Astrocyte (in vitro differentiated cells and primary cell): ENCODE measurements at regions not wholly inside any gene's neighbourhood (a gene's known extent, or its start where the extent isn't known, plus 50 kb on each side); places are given as distances from the start of the nearest gene placed in this dataset.

Experiments
- DNase-seq: peaks from one replicate; pipeline ENCODE4 v3.0.0-alpha.2; 2010; ENCODE audit warnings: low read depth
- FAIRE-seq: peaks from 2 replicates; lab custom pipeline; 2011; peaks lifted over from hg19 to GRCh38; lab: Jason Lieb, UNC
- H2AFZ ChIP-seq: 2 replicates; pipeline ENCODE4 v1.6.0; 2012; ENCODE audit warnings: low read depth, low read length, inconsistent platforms
- H3K27ac ChIP-seq: 2 replicates; pipeline ENCODE4 v1.5.1; 2011; ENCODE audit warnings: low read depth, low read length, inconsistent platforms
- H3K27me3 ChIP-seq: 2 replicates; pipeline ENCODE4 v1.6.0; 2011; ENCODE audit warnings: low read length, inconsistent platforms; ENCODE audit not compliant: insufficient read depth
- H3K36me3 ChIP-seq: 2 replicates; pipeline ENCODE4 v1.5.1; 2011; ENCODE audit warnings: low read length, inconsistent platforms; ENCODE audit not compliant: insufficient read depth
- H3K4me1 ChIP-seq: 2 replicates; pipeline ENCODE4 v1.5.1; 2011; ENCODE audit warnings: low read length, inconsistent platforms; ENCODE audit not compliant: insufficient read depth
- H3K4me2 ChIP-seq: 2 replicates; pipeline ENCODE4 v1.6.0; 2012; ENCODE audit warnings: low read length, inconsistent platforms
- H3K4me3 ChIP-seq: 2 replicates; pipeline ENCODE4 v1.5.1; 2011; ENCODE audit warnings: low read depth, mild to moderate bottlenecking, low read length, inconsistent platforms; ENCODE audit not compliant: insufficient read depth
- H3K79me2 ChIP-seq: 2 replicates; pipeline ENCODE4 v1.6.0; 2012; ENCODE audit warnings: mild to moderate bottlenecking, low read length, inconsistent platforms; ENCODE audit not compliant: insufficient read depth
- H3K9ac ChIP-seq: 2 replicates; pipeline ENCODE4 v1.6.0; 2012; ENCODE audit warnings: mild to moderate bottlenecking, low read length, inconsistent platforms
- H3K9me3 ChIP-seq: 2 replicates; pipeline ENCODE4 v1.5.1; 2012; ENCODE audit warnings: low read depth, mild to moderate bottlenecking, low read length, inconsistent platforms; ENCODE audit not compliant: insufficient read depth
- H4K20me1 ChIP-seq: 2 replicates; pipeline ENCODE4 v1.6.0; 2012; ENCODE audit warnings: low read length, inconsistent platforms; ENCODE audit not compliant: insufficient read depth
- H3K27ac Mint-ChIP-seq: one replicate; pipeline ENCODE4 v1.8.0; 2021; ENCODE audit warnings: mild to moderate bottlenecking, mixed read lengths; ENCODE audit not compliant: unreplicated experiment
- H3K27me3 Mint-ChIP-seq: one replicate; pipeline ENCODE4 v1.8.0; 2021; ENCODE audit warnings: low read depth, mixed read lengths; ENCODE audit not compliant: unreplicated experiment
- H3K36me3 Mint-ChIP-seq: one replicate; pipeline ENCODE4 v1.8.0; 2021; ENCODE audit warnings: low read depth, mixed read lengths; ENCODE audit not compliant: unreplicated experiment
- H3K4me1 Mint-ChIP-seq: one replicate; pipeline ENCODE4 v1.8.0; 2021; ENCODE audit warnings: low read depth, mixed read lengths; ENCODE audit not compliant: unreplicated experiment
- H3K4me3 Mint-ChIP-seq: one replicate; pipeline ENCODE4 v1.8.0; 2021; ENCODE audit warnings: mild to moderate bottlenecking, moderate library complexity, mixed read lengths; ENCODE audit not compliant: unreplicated experiment
- H3K9me3 Mint-ChIP-seq: one replicate; pipeline ENCODE4 v1.8.0; 2021; ENCODE audit warnings: mild to moderate bottlenecking, mixed read lengths; ENCODE audit not compliant: unreplicated experiment
- EZH2 ChIP-seq: IDR thresholded peaks from 2 replicates; pipeline ENCODE4 v1.6.1; 2012; ENCODE audit warnings: mild to moderate bottlenecking, low read length, inconsistent platforms; ENCODE audit not compliant: insufficient read depth
- TF ChIP-seq, protein P1 (sequence below): IDR thresholded peaks from 2 replicates; pipeline ENCODE4 v1.5.1; 2011; ENCODE audit warnings: low read depth, mild to moderate bottlenecking, inconsistent platforms, low read length, moderate library complexity; ENCODE audit not compliant: insufficient read depth

- H3K9me3 ChIP-seq, result no peaks in the 10 kb centered on the region
- H3K27me3 ChIP-seq, result no peaks in the 10 kb centered on the region
- Mint-ChIP-seq H3K9me3 (no peaks in the 10 kb centered on the region), H3K27ac (no peak overlapping the region), H3K4me3 (no peak overlapping the region), H3K4me1 (peaks cover 3% of the 10 kb centered on the region), H3K36me3 (no peaks in the 10 kb centered on the region), H3K27me3 (no peaks in the 10 kb centered on the region)
- no peaks in the 10 kb centered on the region for H3K4me1 ChIP-seq
- H3K79me2 ChIP-seq, result no peaks in the 10 kb centered on the region
- no peaks in the 10 kb centered on the region for H3K36me3 ChIP-seq
- no peak overlapping the region for H3K4me3 ChIP-seq
- TF ChIP-seq EZH2, result no peak
- TF ChIP-seq, protein P1, sequence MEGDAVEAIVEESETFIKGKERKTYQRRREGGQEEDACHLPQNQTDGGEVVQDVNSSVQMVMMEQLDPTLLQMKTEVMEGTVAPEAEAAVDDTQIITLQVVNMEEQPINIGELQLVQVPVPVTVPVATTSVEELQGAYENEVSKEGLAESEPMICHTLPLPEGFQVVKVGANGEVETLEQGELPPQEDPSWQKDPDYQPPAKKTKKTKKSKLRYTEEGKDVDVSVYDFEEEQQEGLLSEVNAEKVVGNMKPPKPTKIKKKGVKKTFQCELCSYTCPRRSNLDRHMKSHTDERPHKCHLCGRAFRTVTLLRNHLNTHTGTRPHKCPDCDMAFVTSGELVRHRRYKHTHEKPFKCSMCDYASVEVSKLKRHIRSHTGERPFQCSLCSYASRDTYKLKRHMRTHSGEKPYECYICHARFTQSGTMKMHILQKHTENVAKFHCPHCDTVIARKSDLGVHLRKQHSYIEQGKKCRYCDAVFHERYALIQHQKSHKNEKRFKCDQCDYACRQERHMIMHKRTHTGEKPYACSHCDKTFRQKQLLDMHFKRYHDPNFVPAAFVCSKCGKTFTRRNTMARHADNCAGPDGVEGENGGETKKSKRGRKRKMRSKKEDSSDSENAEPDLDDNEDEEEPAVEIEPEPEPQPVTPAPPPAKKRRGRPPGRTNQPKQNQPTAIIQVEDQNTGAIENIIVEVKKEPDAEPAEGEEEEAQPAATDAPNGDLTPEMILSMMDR, result no peak
- no peak overlapping the region for H3K4me2 ChIP-seq
- H2AFZ ChIP-seq, result no peak overlapping the region
- FAIRE-seq, result no peak
- H3K27ac ChIP-seq, result no peak overlapping the region
- DNase-seq, result no peak
- H3K9ac ChIP-seq, result no peak overlapping the region
- no peaks in the 10 kb centered on the region for H4K20me1 ChIP-seq
Measured at GRCh38 chr6:18837013-18837412, 449.9 kb downstream of the RNF144B start.

DNA sequence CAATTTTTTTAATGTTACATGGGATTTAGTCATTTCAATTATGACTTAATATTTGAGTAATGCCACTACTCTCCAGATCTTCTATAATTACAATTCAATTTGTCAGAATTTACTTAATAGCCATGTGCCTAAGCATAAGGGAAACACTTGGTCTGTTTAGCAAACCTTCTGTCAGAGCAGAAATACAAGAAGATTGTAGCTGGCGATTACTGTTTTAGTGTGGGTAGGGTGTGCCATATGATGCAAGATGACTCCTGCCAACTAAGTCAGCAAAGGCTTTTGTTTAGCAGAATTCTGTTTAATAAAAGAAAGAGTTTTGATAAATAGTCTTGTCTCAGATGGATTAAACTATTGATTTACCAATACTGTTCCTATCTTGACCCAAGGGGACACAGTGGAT is 455.4 kb downstream of the RNF144B start:
- Histone ChIP-seq H3K4me1 (no peaks in the 10 kb centered on the region), H3K27me3 (no peaks in the 10 kb centered on the region), H4K20me1 (no peaks in the 10 kb centered on the region), H3K36me3 (no peaks in the 10 kb centered on the region), H3K27ac (no peak overlapping the region), H3K9ac (no peak overlapping the region), H3K9me3 (no peaks in the 10 kb centered on the region), H3K4me3 (no peak overlapping the region), H3K4me2 (no peak overlapping the region), H2AFZ (no peak overlapping the region), H3K79me2 (no peaks in the 10 kb centered on the region)
- no peak for DNase-seq
- H3K4me1 Mint-ChIP-seq, result peaks cover 3% of the 10 kb centered on the region
- no peak for FAIRE-seq
- no peaks in the 10 kb centered on the region for H3K9me3 Mint-ChIP-seq
- H3K27ac Mint-ChIP-seq, result no peak overlapping the region
- H3K4me3 Mint-ChIP-seq, result no peak overlapping the region
- H3K27me3 Mint-ChIP-seq, result no peaks in the 10 kb centered on the region
- no peaks in the 10 kb centered on the region for H3K36me3 Mint-ChIP-seq
- TF ChIP-seq, protein P1, result no peak
- TF ChIP-seq EZH2, result no peak

- Histone ChIP-seq H2AFZ (no peak overlapping the region), H3K36me3 (no peaks in the 10 kb centered on the region), H4K20me1 (no peaks in the 10 kb centered on the region), H3K4me1 (no peaks in the 10 kb centered on the region), H3K9me3 (no peaks in the 10 kb centered on the region), H3K9ac (no peak overlapping the region), H3K79me2 (no peaks in the 10 kb centered on the region), H3K4me2 (no peak overlapping the region), H3K27ac (no peak overlapping the region), H3K4me3 (no peak overlapping the region), H3K27me3 (no peaks in the 10 kb centered on the region)
- H3K4me1 Mint-ChIP-seq, result no peaks in the 10 kb centered on the region
- FAIRE-seq (no peak), DNase-seq (no peak)
- no peaks in the 10 kb centered on the region for H3K9me3 Mint-ChIP-seq
- H3K4me3 Mint-ChIP-seq, result no peak overlapping the region
- no peaks in the 10 kb centered on the region for H3K36me3 Mint-ChIP-seq
- no peaks in the 10 kb centered on the region for H3K27me3 Mint-ChIP-seq
- no peak overlapping the region for H3K27ac Mint-ChIP-seq
- TF ChIP-seq, protein P1, result no peak
- TF ChIP-seq EZH2, result no peak
Measured at GRCh38 chr6:18845896-18846295, 458.7 kb downstream of the RNF144B start.
